G401.6 (cell line): ENCODE measurements at regions not wholly inside any gene's neighbourhood (a gene's known extent, or its start where the extent isn't known, plus 50 kb on each side); places are given as distances from the start of the nearest gene placed in this dataset.
"Not testable (repeated sequence)": the region's sequence is repeated elsewhere in the genome, so short reads cannot be mapped to it uniquely, and the experiment has no call there.

ENCODE experiments used
- FAIRE-seq: peaks from 2 replicates; lab custom pipeline; 2012; peaks lifted over from hg19 to GRCh38; lab: Jason Lieb, UNC

- FAIRE-seq = no peak
Measured at GRCh38 chr14:105711044-105711620, 184.7 kb downstream of the TMEM121 start.

GRCh38 chr14:105711841-105712460, 185.6 kb downstream of the TMEM121 start:
- no peak for FAIRE-seq

GRCh38 chr14:105712670-105713069, 186.3 kb downstream of the TMEM121 start:
- FAIRE-seq = not testable (repeated sequence)

- not testable (repeated sequence) for FAIRE-seq
Measured at GRCh38 chr14:105713160-105713559, 186.8 kb downstream of the TMEM121 start.

GRCh38 chr14:105713836-105714235, 187.5 kb downstream of the TMEM121 start:
- not testable (repeated sequence) for FAIRE-seq

GRCh38 chr14:105718787-105719186, 192.4 kb downstream of the TMEM121 start:
- not testable (repeated sequence) for FAIRE-seq

GRCh38 chr14:105720106-105720505, 193.7 kb downstream of the TMEM121 start:
- not testable (repeated sequence) for FAIRE-seq

GRCh38 chr14:105720852-105721601, 194.6 kb downstream of the TMEM121 start:
- not testable (repeated sequence) for FAIRE-seq

GRCh38 chr14:105721602-105721970, 195.2 kb downstream of the TMEM121 start:
- FAIRE-seq = not testable (repeated sequence)

GRCh38 chr14:105721996-105722709, 195.8 kb downstream of the TMEM121 start:
- FAIRE-seq = not testable (repeated sequence)

- not testable (repeated sequence) for FAIRE-seq
Measured at GRCh38 chr14:105723271-105723670, 196.9 kb downstream of the TMEM121 start.

GRCh38 chr14:105723776-105724175, 197.4 kb downstream of the TMEM121 start:
- FAIRE-seq = not testable (repeated sequence)

- not testable (repeated sequence) for FAIRE-seq
Measured at GRCh38 chr14:105729825-105730368, 203.5 kb downstream of the TMEM121 start.

GRCh38 chr14:105730731-105731130, 204.3 kb downstream of the TMEM121 start:
- FAIRE-seq = not testable (repeated sequence)

- not testable (repeated sequence) for FAIRE-seq
Measured at GRCh38 chr14:105731221-105731985, 205.0 kb downstream of the TMEM121 start.

GRCh38 chr14:105733081-105734065, 207.0 kb downstream of the TMEM121 start:
- no peak for FAIRE-seq

- not testable (repeated sequence) for FAIRE-seq
Measured at GRCh38 chr14:105734241-105734640, 207.9 kb downstream of the TMEM121 start.

- FAIRE-seq = not testable (repeated sequence)
Measured at GRCh38 chr14:105736331-105736730, 209.9 kb downstream of the TMEM121 start.

GRCh38 chr14:105737504-105738246, 211.3 kb downstream of the TMEM121 start:
- no peak for FAIRE-seq

- FAIRE-seq = no peak
Measured at GRCh38 chr14:105738638-105739037, 212.3 kb downstream of the TMEM121 start.
